ENCODE measurements at regions not wholly inside any gene's neighbourhood (a gene's known extent, or its start where the extent isn't known, plus 50 kb on each side); places are given as distances from the start of the nearest gene placed in this dataset.
"Not testable (repeated sequence)": the region's sequence is repeated elsewhere in the genome, so short reads cannot be mapped to it uniquely, and the experiment has no call there.

DNA sequence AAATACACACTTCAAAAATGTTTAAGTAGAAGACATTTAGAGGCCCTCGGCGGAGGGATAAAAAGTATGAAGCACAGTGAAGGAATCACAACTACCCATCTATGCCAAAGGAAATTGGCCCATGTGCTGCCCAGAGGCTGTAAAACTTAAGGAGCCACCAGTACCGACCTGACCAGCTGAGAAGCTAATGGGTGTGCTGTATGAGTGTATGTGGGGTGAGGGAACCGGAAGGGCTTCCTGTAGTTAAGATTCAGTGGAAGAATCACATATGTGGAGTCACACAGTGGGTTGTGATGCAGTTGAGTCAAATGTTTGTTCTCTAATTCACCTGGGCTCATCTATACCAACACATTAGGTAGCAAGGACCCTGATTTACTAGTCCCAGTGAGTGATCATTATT lies 516.0 kb upstream of the IL12A start:
- DNase-seq (ENCODE audit: low spot score), result no peak

DNA sequence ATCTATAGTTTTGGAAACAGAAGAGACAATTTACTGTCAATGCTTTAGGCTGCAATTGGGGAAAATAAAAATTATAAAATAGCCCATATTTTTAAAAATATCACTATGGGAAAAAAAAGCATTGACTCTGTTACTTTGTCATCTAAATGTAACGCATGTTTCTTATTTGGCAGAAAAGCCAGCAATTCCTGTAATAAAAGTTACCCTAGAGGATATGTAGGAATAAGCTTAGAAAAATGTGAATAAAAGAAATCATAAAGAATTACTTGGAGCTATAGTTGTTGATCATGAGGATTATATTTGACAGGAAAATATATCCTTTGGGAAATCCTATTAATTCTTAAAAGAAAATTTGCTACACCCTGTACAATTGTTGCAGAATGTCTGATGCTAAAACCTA lies 515.4 kb upstream of the IL12A start:
- DNase-seq (ENCODE audit: low spot score), result no peak

DNA sequence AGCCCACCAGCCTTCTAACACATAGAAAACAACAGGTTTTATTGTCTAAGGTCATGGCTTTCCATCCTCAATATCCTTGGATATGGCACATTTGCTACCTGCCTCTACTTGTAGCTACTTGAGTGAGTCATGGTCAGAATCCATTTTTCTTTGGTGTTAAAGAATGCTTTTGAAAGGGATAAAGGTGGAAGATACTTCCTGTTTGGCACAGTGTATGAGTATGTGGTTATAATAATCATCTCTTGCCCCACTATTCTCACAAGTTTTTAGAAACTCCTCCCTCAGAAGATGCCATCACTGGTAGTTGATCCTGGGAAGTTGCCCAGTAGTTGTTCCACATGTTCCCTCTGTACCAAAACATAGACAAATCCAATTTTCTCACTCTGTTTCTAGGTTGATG lies 508.6 kb upstream of the IL12A start:
- DNase-seq (ENCODE audit: low spot score), result no peak

DNA sequence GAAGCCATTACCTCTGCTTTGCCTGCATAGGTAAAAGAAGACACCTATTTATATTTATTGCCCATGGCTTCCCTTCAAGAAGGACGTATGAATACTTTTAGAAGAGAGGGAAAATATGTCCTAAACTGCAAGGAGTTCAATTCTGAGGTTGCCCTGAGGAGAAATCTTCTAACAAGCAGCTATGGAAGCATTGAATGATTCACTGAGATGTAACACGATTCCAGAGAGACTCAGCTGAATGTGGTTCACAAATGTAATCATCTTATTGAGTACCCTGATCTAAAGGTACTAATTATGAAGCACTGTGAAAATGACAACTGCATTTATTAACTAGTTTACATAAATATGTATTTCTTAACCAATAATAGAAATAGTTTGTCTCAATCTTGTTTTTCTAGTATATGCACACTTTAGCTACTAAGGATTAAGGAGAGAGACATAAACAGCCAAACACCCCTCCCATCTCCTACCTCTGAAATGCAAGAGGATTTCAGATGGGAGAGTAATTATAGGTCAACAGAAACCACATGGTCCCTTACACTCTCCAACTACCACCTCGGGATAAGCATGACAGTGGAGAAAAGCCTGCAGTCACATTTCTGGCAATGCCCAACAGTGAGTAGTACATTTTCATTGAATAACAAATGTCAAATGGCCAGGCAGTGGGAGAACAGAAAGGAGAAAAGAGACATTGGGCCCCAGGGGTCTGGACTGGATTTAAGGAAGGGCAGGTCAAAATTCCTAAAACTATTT lies 506.2 kb upstream of the IL12A start:
- DNase-seq (ENCODE audit: low spot score), result no peak

GRCh38 chr3:159482994-159483367 lies 505.7 kb upstream of the IL12A start:
- DNase-seq (ENCODE audit: low spot score), result no peak

DNA sequence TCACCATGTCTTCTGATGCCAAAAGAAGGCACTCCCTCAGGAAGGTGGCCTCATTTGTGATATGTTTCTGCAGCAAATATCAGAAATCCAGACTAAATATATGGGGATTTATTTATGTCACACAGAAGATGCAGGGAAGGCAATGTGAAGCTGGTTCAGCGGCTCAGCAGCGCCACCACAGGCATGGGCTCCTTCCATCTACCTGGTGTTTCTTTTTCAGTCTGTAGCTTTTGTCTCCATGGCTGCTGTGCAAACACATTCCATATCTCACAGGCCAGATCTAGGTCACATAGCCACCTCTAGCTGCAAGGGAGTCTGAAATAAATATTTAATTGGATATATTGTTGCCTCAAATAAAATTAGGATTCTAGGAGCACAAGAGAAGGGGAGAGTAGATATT lies 502.1 kb upstream of the IL12A start:
- DNase-seq (ENCODE audit: low spot score), result no peak

DNA sequence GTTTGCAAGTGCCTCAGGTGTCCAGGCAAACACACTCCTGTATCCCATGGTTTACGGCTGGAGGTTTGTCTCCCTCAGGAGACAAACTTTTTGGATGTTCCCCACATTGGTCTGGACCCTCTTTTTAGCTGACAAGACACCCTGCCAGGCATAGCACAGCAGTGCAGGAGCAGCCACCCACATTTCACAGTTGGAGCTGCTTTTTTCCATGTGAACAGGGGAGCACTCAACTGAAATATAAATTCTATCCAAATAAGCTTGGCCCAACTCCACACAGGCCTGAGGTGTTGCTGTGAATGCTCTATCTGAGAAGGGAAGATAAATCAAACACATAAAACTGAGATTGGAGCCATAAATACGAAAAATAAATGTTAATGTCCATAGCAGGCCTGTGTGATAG lies 501.3 kb upstream of the IL12A start:
- no peak for DNase-seq (ENCODE audit: low spot score)

DNA sequence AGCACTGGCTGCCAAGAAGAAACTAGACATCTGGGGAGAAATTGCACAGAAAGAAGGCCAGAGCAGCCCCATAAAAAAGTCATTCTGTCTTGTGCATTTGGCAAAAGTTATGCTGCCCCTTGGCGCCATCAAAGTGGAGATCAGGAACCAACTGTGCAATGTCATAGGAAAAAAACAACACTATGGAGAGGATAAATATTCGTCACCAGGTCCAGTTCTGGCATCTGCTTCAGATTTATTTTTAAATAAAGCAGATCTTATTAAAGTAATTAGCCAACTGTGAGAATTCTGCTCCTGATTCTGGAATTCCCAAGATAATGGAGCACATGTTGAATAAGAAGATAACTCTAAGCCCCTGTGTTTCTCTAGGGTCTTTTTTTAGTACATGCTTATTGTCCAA lies 500.0 kb upstream of the IL12A start:
- no peak for DNase-seq (ENCODE audit: low spot score)

GRCh38 chr3:159497361-159497760 lies 491.3 kb upstream of the IL12A start:
- DNase-seq (ENCODE audit: low spot score), result no peak

DNA sequence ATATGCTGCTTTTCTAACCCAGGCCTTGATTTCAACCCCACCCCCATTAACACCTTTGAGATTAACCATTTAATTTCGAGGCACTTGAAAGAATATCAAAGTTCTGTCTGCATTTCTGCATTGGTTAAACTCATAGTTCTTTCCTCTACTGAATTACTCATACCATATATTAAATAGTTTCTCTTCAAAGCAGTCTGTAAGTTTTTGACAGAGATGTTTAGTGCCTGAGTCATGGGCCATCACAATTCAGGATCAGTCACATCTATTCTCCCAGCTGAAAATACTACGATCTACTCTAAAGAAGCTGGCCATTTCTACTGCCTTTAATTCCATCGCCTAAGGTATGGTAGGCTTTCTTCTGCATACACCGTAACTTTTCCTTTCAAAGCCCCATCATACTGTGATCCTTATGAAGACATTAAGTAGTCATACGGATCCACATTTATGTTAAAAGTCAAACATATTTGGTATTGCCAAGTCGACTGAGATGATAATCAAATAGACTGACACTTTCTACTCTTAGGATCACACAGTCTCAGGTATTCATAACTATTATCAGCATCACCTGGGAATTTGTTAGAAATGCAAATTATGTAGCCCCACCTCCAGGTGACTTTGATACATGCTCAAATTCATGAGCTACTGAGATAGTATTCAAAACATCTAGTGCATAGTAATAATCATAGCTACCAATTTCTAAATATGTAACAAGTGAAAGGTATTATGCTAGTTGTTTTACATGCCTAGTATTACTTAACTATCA lies 489.4 kb upstream of the IL12A start:
- no peak for DNase-seq (ENCODE audit: low spot score)

DNA sequence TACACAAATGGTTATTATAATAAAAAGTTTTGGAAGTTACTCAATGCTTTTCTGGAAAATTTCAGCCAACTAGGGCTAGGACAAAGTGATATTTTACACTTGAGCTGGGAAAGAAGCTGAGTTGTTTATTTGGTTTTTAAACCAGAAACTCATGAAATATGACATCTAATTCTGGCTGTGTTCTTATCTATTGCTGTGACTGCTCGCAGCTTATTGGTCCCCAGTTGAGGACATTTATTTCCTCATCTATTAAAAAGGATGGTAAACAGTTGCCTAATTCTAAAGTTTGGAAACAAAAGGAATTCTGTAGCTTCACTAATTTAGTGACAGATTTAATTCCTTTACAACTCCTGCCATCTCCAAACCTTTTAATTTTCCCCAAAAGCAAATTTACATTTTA lies 487.6 kb upstream of the IL12A start:
- DNase-seq (ENCODE audit: low spot score), result no peak

GRCh38 chr3:159502986-159503385 lies 485.6 kb upstream of the IL12A start:
- no peak for DNase-seq (ENCODE audit: low spot score)

- not testable (repeated sequence) for DNase-seq (ENCODE audit: low spot score)
These were observed 477.6 kb upstream of the IL12A start for GRCh38 chr3:159510988-159511387.

- DNase-seq (ENCODE audit: low spot score), result no peak
These were observed 475.2 kb upstream of the IL12A start for GRCh38 chr3:159513444-159513843.

GRCh38 chr3:159513867-159514380 lies 474.7 kb upstream of the IL12A start:
- no peak for DNase-seq (ENCODE audit: low spot score)

DNA sequence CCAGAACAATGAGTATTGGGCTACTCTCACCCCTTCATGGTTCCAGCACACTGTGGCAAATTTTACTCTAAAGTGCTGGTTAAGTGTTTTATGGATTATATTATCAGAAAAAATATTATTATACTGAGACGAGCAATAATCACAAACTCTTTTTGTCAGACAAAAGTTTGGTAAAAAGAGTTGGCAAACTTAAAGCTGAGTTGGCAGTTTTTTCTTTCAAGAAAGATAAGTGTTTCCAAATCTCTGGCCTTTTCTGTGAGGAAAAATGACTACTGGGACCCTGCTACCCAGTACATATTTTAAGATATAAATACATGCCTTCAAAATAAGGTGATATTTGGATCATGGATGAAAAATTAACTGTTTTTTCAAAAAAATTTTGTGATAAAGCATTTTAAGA lies 471.5 kb upstream of the IL12A start:
- no peak for DNase-seq (ENCODE audit: low spot score)

GRCh38 chr3:159520638-159521037 lies 468.0 kb upstream of the IL12A start:
- no peak for DNase-seq (ENCODE audit: low spot score)

- DNase-seq (ENCODE audit: low spot score), result no peak
These were observed 466.4 kb upstream of the IL12A start for GRCh38 chr3:159522276-159522675.

GRCh38 chr3:159528251-159528895 lies 460.3 kb upstream of the IL12A start:
- no peak for DNase-seq (ENCODE audit: low spot score)

- DNase-seq (ENCODE audit: low spot score), result no peak
These were observed 456.1 kb upstream of the IL12A start for GRCh38 chr3:159532577-159532976.

DNA sequence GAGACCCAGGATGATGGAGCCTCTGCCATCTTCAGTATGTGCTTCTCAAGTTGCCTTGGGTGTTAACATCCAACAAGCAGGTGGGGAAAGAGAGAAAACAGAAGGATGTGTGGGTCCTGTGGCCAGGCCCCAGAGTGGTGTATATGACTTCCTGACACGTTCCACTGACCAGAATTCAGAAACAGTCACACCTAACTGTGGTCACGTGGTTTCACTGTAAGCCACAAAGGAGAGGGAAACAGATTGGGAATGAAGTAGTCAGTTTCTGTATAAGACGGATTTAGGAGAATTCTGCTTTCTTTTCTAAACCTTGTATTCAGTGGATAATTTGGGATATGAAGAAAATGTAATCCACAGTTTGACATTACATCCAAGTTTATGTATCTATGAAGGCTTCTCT lies 454.1 kb upstream of the IL12A start:
- no peak for DNase-seq (ENCODE audit: low spot score)

DNA sequence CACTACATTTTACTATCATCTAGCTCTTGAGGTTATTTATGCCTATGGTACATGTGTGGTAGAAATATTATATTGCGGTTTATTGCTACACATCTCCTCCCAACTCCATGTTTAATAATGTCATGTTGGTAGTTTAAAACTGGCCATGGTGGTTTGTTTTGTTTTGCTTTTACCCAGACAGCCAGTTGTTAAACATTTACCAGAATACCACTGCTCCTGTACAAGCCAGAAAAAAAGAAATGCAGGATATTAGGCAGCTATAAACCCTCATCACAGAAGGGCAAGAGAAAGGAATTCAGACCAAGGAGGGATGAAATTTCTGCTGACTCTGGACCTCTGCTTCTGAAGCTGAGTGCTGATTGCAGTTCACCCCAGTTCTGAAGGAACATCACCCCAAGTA lies 451.8 kb upstream of the IL12A start:
- no peak for DNase-seq (ENCODE audit: low spot score)

- no peak for DNase-seq (ENCODE audit: low spot score)
These were observed 450.1 kb upstream of the IL12A start for GRCh38 chr3:159538507-159538906.
